ENCODE measurements at regions not wholly inside any gene's neighbourhood (a gene's known extent, or its start where the extent isn't known, plus 50 kb on each side); places are given as distances from the start of the nearest gene placed in this dataset.
"Not testable (repeated sequence)": the region's sequence is repeated elsewhere in the genome, so short reads cannot be mapped to it uniquely, and the experiment has no call there.

- no peaks in the 10 kb centered on the region for H3K27me3 Mint-ChIP-seq (ENCODE audit: low read depth)
These were observed 273.3 kb downstream of the QDPR start for GRCh38 chr4:17238633-17239032.

GRCh38 chr4:17236686-17237085, 275.2 kb downstream of the QDPR start:
- Mint-ChIP-seq H3K27ac (peak overlapping the region; percentile 58 to 80 (median 65)), H3K27me3 (ENCODE audit: low read depth) (no peaks in the 10 kb centered on the region), H3K36me3 (ENCODE audit: low read depth) (no peaks in the 10 kb centered on the region), H3K4me1 (peaks cover 50% of the 10 kb centered on the region), H3K9me3 (no peaks in the 10 kb centered on the region), H3K4me3 (no peak overlapping the region)
- TF ChIP-seq CTCF (IDR thresholded peaks at IDR 0.05; ENCODE audit: unreplicated experiment in 3 of 3) = no peak

More at GRCh38 chr4:17238633-17239032, 273.3 kb downstream of the QDPR start:
- Mint-ChIP-seq H3K9me3 (no peaks in the 10 kb centered on the region), H3K27ac (no peak overlapping the region), H3K36me3 (ENCODE audit: low read depth) (no peaks in the 10 kb centered on the region), H3K4me1 (peaks cover 38% of the 10 kb centered on the region), H3K4me3 (no peak overlapping the region)
- no peak for TF ChIP-seq CTCF (IDR thresholded peaks at IDR 0.05; ENCODE audit: unreplicated experiment in 3 of 3)

- TF ChIP-seq CTCF (IDR thresholded peaks at IDR 0.05; ENCODE audit: unreplicated experiment in 3 of 3) = no peak
- no peak overlapping the region for H3K4me3 Mint-ChIP-seq
- peak overlapping the region in 1 of 3 experiments; percentile 33 for H3K27ac Mint-ChIP-seq
- H3K4me1 Mint-ChIP-seq = peaks cover 49% of the 10 kb centered on the region
- H3K9me3 Mint-ChIP-seq = peaks cover 2% of the 10 kb centered on the region
- H3K36me3 Mint-ChIP-seq (ENCODE audit: low read depth) = no peaks in the 10 kb centered on the region
- no peaks in the 10 kb centered on the region for H3K27me3 Mint-ChIP-seq (ENCODE audit: low read depth)
These were observed 277.2 kb downstream of the QDPR start for GRCh38 chr4:17234678-17235077.

GRCh38 chr4:17232566-17233253, 279.2 kb downstream of the QDPR start:
- no peak for TF ChIP-seq CTCF (IDR thresholded peaks at IDR 0.05; ENCODE audit: unreplicated experiment in 3 of 3)
- H3K27ac Mint-ChIP-seq = peak overlapping the region; percentile 75 to 93 (median 91)
- peak overlapping the region in 2 of 3 experiments; percentile 2 to 11 for H3K4me3 Mint-ChIP-seq
- H3K9me3 Mint-ChIP-seq = peaks cover 12% of the 10 kb centered on the region
- peaks cover 47% of the 10 kb centered on the region for H3K4me1 Mint-ChIP-seq
- H3K36me3 Mint-ChIP-seq (ENCODE audit: low read depth) = peaks cover 3% of the 10 kb centered on the region
- H3K27me3 Mint-ChIP-seq (ENCODE audit: low read depth) = no peaks in the 10 kb centered on the region

GRCh38 chr4:17231880-17232475, 279.9 kb downstream of the QDPR start:
- peak overlapping the region in 2 of 3 experiments; percentile 2 to 11 for H3K4me3 Mint-ChIP-seq
- peaks cover 40% of the 10 kb centered on the region for H3K4me1 Mint-ChIP-seq
- H3K9me3 Mint-ChIP-seq = peaks cover 14% of the 10 kb centered on the region

GRCh38 chr4:17230727-17231126, 281.2 kb downstream of the QDPR start:
- H3K27me3 Mint-ChIP-seq (ENCODE audit: low read depth) = no peaks in the 10 kb centered on the region
- no peak overlapping the region for H3K4me3 Mint-ChIP-seq
- peak overlapping the region; percentile 59 to 88 (median 73) for H3K27ac Mint-ChIP-seq
- H3K36me3 Mint-ChIP-seq (ENCODE audit: low read depth) = peaks cover 7% of the 10 kb centered on the region
- TF ChIP-seq CTCF (IDR thresholded peaks at IDR 0.05; ENCODE audit: unreplicated experiment in 3 of 3) = no peak
- H3K4me1 Mint-ChIP-seq = peaks cover 32% of the 10 kb centered on the region
- peaks cover 15% of the 10 kb centered on the region for H3K9me3 Mint-ChIP-seq

More at GRCh38 chr4:17231880-17232475, 279.9 kb downstream of the QDPR start:
- peak overlapping the region; percentile 75 to 93 (median 91) for H3K27ac Mint-ChIP-seq
- H3K27me3 Mint-ChIP-seq (ENCODE audit: low read depth); H3K36me3 Mint-ChIP-seq (ENCODE audit: low read depth): not testable (repeated sequence)

All from nephron (organoid).